CD8-positive, alpha-beta memory T cell (primary cell): ENCODE measurements at regions not wholly inside any gene's neighbourhood (a gene's known extent, or its start where the extent isn't known, plus 50 kb on each side); places are given as distances from the start of the nearest gene placed in this dataset.
A peak's percentile ranks its signal among the peaks of the same experiment; 100 is the strongest.

Experiments used
- CTCF ChIA-PET: fragments of 350-600 bp; sonication (Branson Sonifier 250); formaldehyde crosslinking; loops from one replicate; lab custom pipeline; 2021; ENCODE audit warnings: antibody characterized with exemption; lab: Charles Lee
- POLR2A ChIA-PET: fragments of 350-600 bp; sonication (Branson Sonifier 250); formaldehyde crosslinking; loops from one replicate; lab custom pipeline; 2021; ENCODE audit warnings: antibody characterized with exemption; lab: Charles Lee
- DNase-seq, 5 donors: peaks; one replicate each; pipeline versions ENCODE4 v3.0.0 to v3.0.0-alpha.2; 2020 to 2022; ENCODE audit warnings: mixed read lengths in 1 of 5
- H3K27ac ChIP-seq: one replicate; pipeline ENCODE4 v1.7.0; 2013; ENCODE audit warnings: low read depth, mild to moderate bottlenecking, low read length, moderate library complexity
- H3K27me3 ChIP-seq: 2 replicates; pipeline ENCODE4 v1.7.0; 2013; ENCODE audit warnings: low read length, mild to moderate bottlenecking; ENCODE audit not compliant: insufficient read depth, poor library complexity, severe bottlenecking
- H3K36me3 ChIP-seq: 2 replicates; pipeline ENCODE4 v1.7.0; 2013; ENCODE audit warnings: mild to moderate bottlenecking, low read length, moderate library complexity; ENCODE audit not compliant: insufficient read depth
- H3K4me1 ChIP-seq: 2 replicates; pipeline ENCODE4 v1.7.0; 2013; ENCODE audit warnings: mild to moderate bottlenecking, low read length, moderate library complexity; ENCODE audit not compliant: insufficient read depth
- H3K4me3 ChIP-seq: 2 replicates; pipeline ENCODE4 v1.7.0; 2013; ENCODE audit warnings: mild to moderate bottlenecking, low read length
- H3K9me3 ChIP-seq: 2 replicates; pipeline ENCODE4 v1.7.0; 2013; ENCODE audit warnings: mild to moderate bottlenecking, low read length
- H3K27ac Mint-ChIP-seq, 8 donors: one replicate each; pipeline ENCODE4 v1.8.0; 2020 to 2021; ENCODE audit warnings: mixed read lengths in 8 of 8, mild to moderate bottlenecking in 6 of 8, inconsistent platforms in 3 of 8, moderate library complexity in 3 of 8
- H3K27me3 Mint-ChIP-seq, 2 donors: one replicate each; pipeline ENCODE4 v1.8.0; 2020 to 2021; ENCODE audit warnings: mixed read lengths in 2 of 2, mild to moderate bottlenecking in 1 of 2, moderate library complexity in 1 of 2
- H3K36me3 Mint-ChIP-seq, 3 donors: one replicate each; pipeline ENCODE4 v1.8.0; 2020 to 2021; ENCODE audit warnings: mixed read lengths in 3 of 3, inconsistent platforms in 1 of 3, mild to moderate bottlenecking in 1 of 3
- H3K4me1 Mint-ChIP-seq, 3 donors: one replicate each; pipeline ENCODE4 v1.8.0; 2020 to 2021; ENCODE audit warnings: mixed read lengths in 3 of 3, inconsistent platforms in 1 of 3, mild to moderate bottlenecking in 1 of 3
- H3K4me3 Mint-ChIP-seq, 7 donors: one replicate each; pipeline ENCODE4 v1.8.0; 2020 to 2021; ENCODE audit warnings: mixed read lengths in 7 of 7, mild to moderate bottlenecking in 6 of 7, moderate library complexity in 4 of 7, inconsistent platforms in 2 of 7
- H3K9me3 Mint-ChIP-seq, 5 donors: one replicate each; pipeline ENCODE4 v1.8.0; 2020 to 2022; ENCODE audit warnings: mixed read lengths in 5 of 5, mild to moderate bottlenecking in 3 of 5, moderate library complexity in 2 of 5, inconsistent platforms in 1 of 5

DNA sequence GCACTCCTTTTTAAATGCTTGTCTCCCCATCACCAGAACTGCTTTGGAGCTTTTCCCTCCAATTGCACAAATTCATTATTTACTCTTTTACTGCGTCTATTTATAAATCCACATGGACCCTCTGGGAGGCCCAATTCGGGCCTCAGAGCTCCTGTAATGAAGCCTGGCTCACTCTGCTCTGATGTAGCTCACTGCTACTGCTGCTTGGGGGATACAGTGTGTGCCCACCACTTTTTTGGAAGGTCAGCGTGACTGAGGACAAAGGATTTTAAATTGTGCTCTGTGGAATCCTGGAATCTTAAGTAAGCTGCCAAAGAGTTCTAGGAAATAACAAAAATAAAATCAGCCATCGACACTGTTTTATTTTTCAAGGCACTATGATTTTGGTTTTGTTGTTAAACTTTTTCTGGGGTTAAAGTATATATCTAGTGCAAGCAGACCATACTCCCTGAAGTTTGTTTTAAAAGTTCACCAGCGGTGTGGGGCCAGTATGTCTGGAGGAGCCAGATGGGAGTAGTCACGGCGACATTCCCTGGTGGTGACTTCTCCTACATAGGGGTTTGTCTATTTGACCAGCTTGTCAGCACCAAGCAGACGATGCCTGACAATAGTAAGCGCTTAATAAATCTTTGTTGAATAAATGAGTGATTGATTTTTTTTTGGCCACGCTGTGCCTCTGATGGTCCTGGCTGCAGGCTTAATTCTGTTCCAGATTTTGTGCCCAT, 142.8 kb downstream of the TMEM38B start:
- H3K36me3 Mint-ChIP-seq, result peaks cover 0 to 5% (median 0%) of the 10 kb centered on the region in 3 donors
- H3K27me3 ChIP-seq, result no peaks in the 10 kb centered on the region
- no peaks in the 10 kb centered on the region for H3K9me3 ChIP-seq
- no peaks in the 10 kb centered on the region for H3K4me1 ChIP-seq
- H3K27me3 Mint-ChIP-seq, result peaks cover 0 to 3% of the 10 kb centered on the region in 2 donors
- H3K27ac ChIP-seq, result no peak overlapping the region
- H3K9me3 Mint-ChIP-seq, result peaks cover 0 to 14% (median 3%) of the 10 kb centered on the region in 5 donors
- DNase-seq, result no peak
- no peak overlapping the region for H3K4me3 Mint-ChIP-seq
- POLR2A ChIA-PET, result no interaction called here
- CTCF ChIA-PET, result interaction anchor here (0.8 kb wide), 1 partner anchor 44 kb away, joined by 3 read pairs; no protein-coding TSS in a partner anchor
- H3K36me3 ChIP-seq, result no peaks in the 10 kb centered on the region
- H3K4me1 Mint-ChIP-seq, result no peaks in the 10 kb centered on the region
- H3K4me3 ChIP-seq, result no peak overlapping the region
- no peak overlapping the region for H3K27ac Mint-ChIP-seq

DNA sequence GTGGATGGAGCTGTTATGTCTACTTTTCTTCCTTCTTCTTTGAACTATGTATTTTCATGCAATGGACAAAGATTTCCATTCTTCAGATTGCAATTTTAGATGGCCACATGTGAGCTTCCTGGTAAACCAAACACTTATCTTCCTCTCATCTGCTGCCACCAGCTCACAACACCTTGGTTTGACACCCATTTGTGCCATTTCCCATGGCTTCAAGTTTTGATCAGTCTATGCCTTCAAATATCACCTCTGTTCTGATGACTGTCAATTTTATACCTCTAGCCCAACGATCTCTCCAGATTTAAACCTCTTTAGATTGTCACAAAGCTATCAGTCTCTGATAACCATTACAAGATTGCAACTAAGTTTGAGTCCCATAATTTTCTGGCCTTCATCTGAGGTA, 147.2 kb downstream of the TMEM38B start:
- peaks cover 0 to 1% of the 10 kb centered on the region in 2 donors for H3K27me3 Mint-ChIP-seq
- no peak overlapping the region for H3K4me3 ChIP-seq
- no peaks in the 10 kb centered on the region for H3K4me1 Mint-ChIP-seq
- no peaks in the 10 kb centered on the region for H3K27me3 ChIP-seq
- DNase-seq, result no peak
- POLR2A ChIA-PET, result no interaction called here
- H3K9me3 ChIP-seq, result no peaks in the 10 kb centered on the region
- no peak overlapping the region for H3K27ac ChIP-seq
- no peak overlapping the region for H3K4me3 Mint-ChIP-seq
- H3K9me3 Mint-ChIP-seq, result peaks cover 0 to 14% (median 3%) of the 10 kb centered on the region in 5 donors
- H3K36me3 Mint-ChIP-seq, result peaks cover 0 to 5% (median 0%) of the 10 kb centered on the region in 3 donors
- CTCF ChIA-PET, result interaction anchor here (1.1 to 1.5 kb wide), 5 partner anchors 10 to 70 kb away, joined by 3 to 4 read pairs (median 4); no protein-coding TSS in a partner anchor
- peak overlapping the region in 1 of 8 donors; percentile 51 for H3K27ac Mint-ChIP-seq
- no peaks in the 10 kb centered on the region for H3K4me1 ChIP-seq
- H3K36me3 ChIP-seq, result no peaks in the 10 kb centered on the region

DNA sequence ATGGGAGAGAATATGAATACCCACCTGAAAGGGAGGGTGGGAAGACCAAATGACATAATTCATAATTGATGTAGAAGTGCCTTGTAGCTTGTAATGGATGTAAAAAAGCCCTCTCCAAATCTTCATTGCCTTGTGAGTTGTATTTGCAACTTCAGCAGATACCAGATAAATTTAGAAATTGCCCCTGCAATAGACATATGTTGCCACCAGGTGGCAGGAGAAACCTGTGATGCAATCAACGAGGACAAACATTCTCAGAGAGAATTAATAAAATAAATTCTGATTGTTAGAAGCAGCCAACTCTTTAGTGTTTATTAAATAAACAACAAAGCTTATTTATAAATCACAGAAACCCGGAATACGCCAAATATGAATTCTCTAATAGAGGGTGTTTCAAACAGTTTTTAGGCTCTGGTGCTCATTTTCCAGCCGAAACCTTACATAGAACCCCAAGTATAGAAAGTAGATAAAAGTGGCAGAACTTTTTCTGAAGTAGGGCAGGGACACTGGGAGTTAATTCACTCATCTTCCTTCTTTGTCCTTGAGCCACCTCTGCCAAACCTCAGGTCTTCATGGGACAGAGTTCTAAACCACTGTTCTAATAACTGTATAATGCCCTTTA, 147.8 kb downstream of the TMEM38B start:
- Histone ChIP-seq H3K36me3 (no peaks in the 10 kb centered on the region), H3K27ac (no peak overlapping the region), H3K9me3 (no peaks in the 10 kb centered on the region), H3K4me3 (no peak overlapping the region), H3K27me3 (no peaks in the 10 kb centered on the region), H3K4me1 (no peaks in the 10 kb centered on the region)
- Mint-ChIP-seq H3K36me3 (peaks cover 0 to 5% (median 0%) of the 10 kb centered on the region in 3 donors), H3K4me1 (no peaks in the 10 kb centered on the region), H3K27ac (no peak overlapping the region), H3K9me3 (peaks cover 0 to 14% (median 3%) of the 10 kb centered on the region in 5 donors), H3K27me3 (peaks cover 0 to 1% of the 10 kb centered on the region in 2 donors), H3K4me3 (no peak overlapping the region)
- POLR2A ChIA-PET, result no interaction called here
- CTCF ChIA-PET, result interaction anchor here (1.1 to 1.5 kb wide), 5 partner anchors 9 to 69 kb away, joined by 3 to 4 read pairs (median 4); no protein-coding TSS in a partner anchor
- peak in 1 of 5 donors; percentile 23 for DNase-seq

DNA sequence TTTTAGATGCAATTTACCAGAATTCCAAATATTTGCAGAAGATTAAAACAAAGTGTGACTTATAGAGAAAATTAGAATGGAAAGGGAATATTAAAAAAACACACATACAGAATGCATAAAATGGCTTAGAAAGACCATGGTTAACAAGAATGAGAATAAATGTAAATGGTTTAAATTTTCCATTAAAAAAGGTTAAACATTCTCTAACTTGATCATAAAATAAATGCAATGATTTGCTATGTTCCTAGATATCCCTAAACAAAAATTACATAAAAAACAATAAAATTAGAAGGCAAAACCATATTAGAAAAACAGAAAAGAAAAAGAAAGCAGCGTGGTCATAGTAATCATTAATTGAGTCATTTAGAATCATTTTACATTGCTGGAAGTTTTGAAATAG, 152.5 kb downstream of the TMEM38B start:
- no peaks in the 10 kb centered on the region for H3K4me1 Mint-ChIP-seq
- no peak overlapping the region for H3K27ac Mint-ChIP-seq
- H3K36me3 ChIP-seq, result no peaks in the 10 kb centered on the region
- H3K9me3 ChIP-seq, result no peaks in the 10 kb centered on the region
- DNase-seq, result no peak
- POLR2A ChIA-PET, result no interaction called here
- no peaks in the 10 kb centered on the region for H3K4me1 ChIP-seq
- H3K27me3 ChIP-seq, result no peaks in the 10 kb centered on the region
- no peak overlapping the region for H3K27ac ChIP-seq
- peaks cover 0 to 9% (median 0%) of the 10 kb centered on the region in 5 donors for H3K9me3 Mint-ChIP-seq
- H3K4me3 Mint-ChIP-seq, result no peak overlapping the region
- CTCF ChIA-PET, result no interaction called here
- H3K36me3 Mint-ChIP-seq, result no peaks in the 10 kb centered on the region
- no peak overlapping the region for H3K4me3 ChIP-seq
- H3K27me3 Mint-ChIP-seq, result no peaks in the 10 kb centered on the region

DNA sequence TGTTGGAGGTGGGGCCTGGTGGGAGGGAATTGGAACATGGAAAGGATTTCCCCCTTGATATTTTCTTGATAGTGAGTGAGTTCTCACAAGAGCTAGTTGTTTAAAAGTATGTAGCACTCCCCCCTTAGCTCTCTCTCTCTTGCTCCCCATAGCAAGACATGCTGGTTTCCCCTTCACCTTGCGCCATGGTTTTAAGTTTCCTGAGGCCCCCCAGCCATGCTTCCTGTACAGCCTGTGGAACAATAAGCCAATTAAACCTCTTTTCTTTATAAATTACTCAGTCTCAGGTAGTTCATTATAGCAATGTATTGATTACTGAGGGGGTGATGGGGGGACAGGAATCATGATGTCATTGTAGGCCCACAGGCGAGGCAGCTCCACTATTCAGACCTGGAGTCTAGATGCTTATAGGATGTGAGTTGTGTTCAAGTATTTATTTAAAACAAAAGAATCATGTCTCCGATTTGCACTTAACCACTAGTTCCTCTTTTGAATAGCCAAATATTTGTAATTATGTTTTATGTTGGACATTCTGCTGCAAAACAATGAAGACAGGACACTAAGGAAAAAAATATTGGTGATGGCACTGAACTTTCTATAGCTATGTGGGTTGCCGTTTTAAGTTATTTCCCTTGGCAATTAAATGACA, 156.6 kb downstream of the TMEM38B start:
- no peak for DNase-seq
- H3K27ac ChIP-seq, result no peak overlapping the region
- Mint-ChIP-seq H3K36me3 (no peaks in the 10 kb centered on the region), H3K9me3 (peaks cover 0 to 3% (median 0%) of the 10 kb centered on the region in 5 donors), H3K27ac (no peak overlapping the region), H3K27me3 (peaks cover 0 to under 1% of the 10 kb centered on the region in 2 donors), H3K4me1 (no peaks in the 10 kb centered on the region), H3K4me3 (no peak overlapping the region)
- POLR2A ChIA-PET, result no interaction called here
- H3K27me3 ChIP-seq, result no peaks in the 10 kb centered on the region
- no peaks in the 10 kb centered on the region for H3K4me1 ChIP-seq
- H3K9me3 ChIP-seq, result no peaks in the 10 kb centered on the region
- H3K36me3 ChIP-seq, result no peaks in the 10 kb centered on the region
- CTCF ChIA-PET, result interaction anchor here (1.0 kb wide), 1 partner anchor 10 kb away, joined by 4 read pairs; no protein-coding TSS in a partner anchor
- no peak overlapping the region for H3K4me3 ChIP-seq

DNA sequence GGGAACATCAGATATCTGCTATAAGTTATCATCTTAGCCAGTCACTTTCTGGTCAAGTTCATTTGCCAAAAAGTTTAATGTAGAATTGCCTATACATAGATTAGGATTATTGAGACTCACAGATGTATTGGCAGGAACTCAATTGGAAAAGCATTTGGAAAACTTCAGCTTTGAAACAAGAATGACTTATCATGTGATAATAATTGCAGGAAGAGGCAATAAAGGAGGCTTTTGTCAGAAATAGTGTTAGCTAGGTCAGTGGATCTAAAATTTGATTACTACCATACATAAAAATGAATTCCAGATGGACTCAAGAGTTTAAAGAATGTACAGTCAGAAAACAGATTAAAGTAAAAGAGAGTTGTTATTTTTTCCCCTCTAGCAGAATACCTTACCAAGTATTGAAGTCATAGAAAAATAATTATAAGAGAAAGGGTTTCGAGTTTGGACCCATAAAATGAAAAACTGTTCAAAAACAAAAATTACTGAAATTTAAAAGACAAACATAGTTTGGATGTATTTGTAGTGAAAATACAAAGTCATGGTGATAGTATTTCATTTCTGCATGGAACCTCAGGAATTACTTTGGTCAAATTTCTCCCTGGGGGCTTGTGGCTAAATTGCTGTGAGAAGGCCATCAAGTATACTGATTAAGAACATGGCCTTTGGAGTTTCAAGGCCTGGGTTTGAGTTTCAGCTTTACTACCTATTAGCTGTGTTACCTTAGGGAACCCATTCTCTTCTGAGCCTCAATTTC, 159.9 kb downstream of the TMEM38B start:
- H3K36me3 Mint-ChIP-seq, result no peaks in the 10 kb centered on the region
- H3K9me3 Mint-ChIP-seq, result peaks cover 0 to 8% (median 2%) of the 10 kb centered on the region in 5 donors
- Histone ChIP-seq H3K4me3 (no peak overlapping the region), H3K36me3 (no peaks in the 10 kb centered on the region), H3K4me1 (peaks cover 15% of the 10 kb centered on the region), H3K27me3 (no peaks in the 10 kb centered on the region), H3K27ac (no peak overlapping the region), H3K9me3 (no peaks in the 10 kb centered on the region)
- H3K4me1 Mint-ChIP-seq, result peaks cover 12 to 14% (median 12%) of the 10 kb centered on the region in 3 donors
- H3K4me3 Mint-ChIP-seq, result no peak overlapping the region
- ChIA-PET CTCF (no interaction called here), POLR2A (no interaction called here)
- H3K27me3 Mint-ChIP-seq, result peaks cover 3 to 8% of the 10 kb centered on the region in 2 donors
- no peak overlapping the region for H3K27ac Mint-ChIP-seq
- DNase-seq, result no peak

DNA sequence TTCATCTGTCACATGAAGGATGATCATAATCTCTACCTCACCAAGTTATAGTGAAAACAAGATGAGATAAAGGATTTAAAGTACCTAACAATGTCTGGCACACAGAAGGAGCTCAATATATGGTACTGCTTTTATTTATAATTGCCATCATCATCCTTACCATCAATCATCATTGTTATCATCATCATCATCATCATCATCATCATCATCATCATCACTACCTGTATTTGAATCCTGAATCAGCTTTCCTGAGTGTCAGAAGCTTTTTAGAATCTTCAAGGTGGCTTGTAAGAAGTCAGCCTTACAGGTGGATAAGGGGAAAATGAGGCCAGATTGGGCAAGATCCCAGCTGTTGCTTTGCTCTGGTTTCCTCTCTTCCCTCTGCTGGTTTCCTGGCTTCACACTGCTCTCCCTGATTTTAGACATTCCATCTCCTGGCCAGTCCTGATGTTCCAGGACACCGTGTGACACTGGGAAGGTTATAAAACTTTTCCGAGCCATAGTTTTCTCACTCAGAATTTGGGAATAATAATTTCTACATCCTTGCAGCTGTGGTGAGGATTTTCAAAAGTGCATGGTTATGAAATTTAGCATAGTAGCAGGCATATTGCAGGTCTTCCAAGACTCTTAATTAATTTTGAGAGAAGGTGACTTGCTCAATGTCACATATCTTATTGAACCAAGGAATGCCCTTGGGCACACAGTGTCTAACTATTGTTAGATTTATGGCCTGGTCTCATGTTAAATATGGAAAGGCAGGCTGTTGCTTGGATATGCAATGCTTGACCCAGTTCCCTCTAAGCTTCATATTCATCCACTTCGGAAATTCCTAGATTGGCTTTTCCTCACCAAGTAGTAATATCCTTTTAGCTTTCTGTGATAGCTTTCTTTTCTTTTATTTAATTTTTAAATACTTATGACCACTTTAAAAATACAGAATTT, 160.7 kb downstream of the TMEM38B start:
- peaks cover 0 to 11% (median 5%) of the 10 kb centered on the region in 5 donors for H3K9me3 Mint-ChIP-seq

More for the DNA sequence above, 160.7 kb downstream of the TMEM38B start:
- H3K27ac ChIP-seq, result no peak overlapping the region
- Mint-ChIP-seq H3K36me3 (no peaks in the 10 kb centered on the region), H3K4me1 (peaks cover 14 to 22% (median 16%) of the 10 kb centered on the region in 3 donors), H3K4me3 (no peak overlapping the region), H3K27me3 (peaks cover 3 to 9% of the 10 kb centered on the region in 2 donors), H3K27ac (no peak overlapping the region)
- ChIA-PET POLR2A (no interaction called here), CTCF (no interaction called here)
- H3K4me1 ChIP-seq, result peaks cover 20% of the 10 kb centered on the region
- no peak overlapping the region for H3K4me3 ChIP-seq
- H3K36me3 ChIP-seq, result no peaks in the 10 kb centered on the region
- H3K27me3 ChIP-seq, result no peaks in the 10 kb centered on the region
- H3K9me3 ChIP-seq, result no peaks in the 10 kb centered on the region
- no peak for DNase-seq
